H9 (cell line): ENCODE measurements at regions not wholly inside any gene's neighbourhood (a gene's known extent, or its start where the extent isn't known, plus 50 kb on each side); places are given as distances from the start of the nearest gene placed in this dataset.

Experiments
- DNase-seq: peaks from one replicate; pipeline ENCODE4 v3.0.0-alpha.2; 2017
- H2AFZ ChIP-seq: one replicate; pipeline ENCODE4 v1.6.1; 2013; ENCODE audit warnings: mild to moderate bottlenecking, low read length, control low read depth, moderate library complexity
- H2AK5ac ChIP-seq: 2 replicates; pipeline ENCODE4 v1.6.1; 2013; ENCODE audit warnings: low read length, control low read depth, mixed read lengths; ENCODE audit not compliant: insufficient read length
- H2BK120ac ChIP-seq: one replicate; pipeline ENCODE4 v1.6.1; 2013; ENCODE audit warnings: low read depth, mild to moderate bottlenecking, low read length, control low read depth, inconsistent platforms; ENCODE audit not compliant: poor library complexity, severe bottlenecking
- H2BK12ac ChIP-seq: 2 replicates; pipeline ENCODE4 v1.6.1; 2013; ENCODE audit warnings: low read length, control low read depth, mixed read lengths, low read depth; ENCODE audit not compliant: insufficient read length
- H2BK15ac ChIP-seq: 2 replicates; pipeline ENCODE4 v1.6.1; 2013; ENCODE audit warnings: low read depth, low read length, control low read depth
- H2BK20ac ChIP-seq: one replicate; pipeline ENCODE4 v1.6.1; 2013; ENCODE audit warnings: low read depth, mild to moderate bottlenecking, low read length, control low read depth, inconsistent platforms; ENCODE audit not compliant: poor library complexity, severe bottlenecking
- H2BK5ac ChIP-seq: 2 replicates; pipeline ENCODE4 v1.6.1; 2013; ENCODE audit warnings: low read length, control low read depth, mixed read lengths; ENCODE audit not compliant: insufficient read length
- H3K14ac ChIP-seq: 2 replicates; pipeline ENCODE4 v1.6.1; 2013; ENCODE audit warnings: low read length, control low read depth; ENCODE audit not compliant: insufficient read depth
- H3K18ac ChIP-seq: 2 replicates; pipeline ENCODE4 v1.6.1; 2013; ENCODE audit warnings: low read depth, mild to moderate bottlenecking, mixed read lengths, low read length, control low read depth; ENCODE audit not compliant: insufficient read length
- H3K23ac ChIP-seq: 2 replicates; pipeline ENCODE4 v1.6.1; 2013; ENCODE audit warnings: low read length, control low read depth, mixed read lengths, low read depth; ENCODE audit not compliant: insufficient read length
- H3K23me2 ChIP-seq: 2 replicates; pipeline ENCODE4 v1.6.1; 2013; ENCODE audit warnings: low read depth, mild to moderate bottlenecking, mixed read lengths, low read length, control low read depth; ENCODE audit not compliant: insufficient read length, poor library complexity, severe bottlenecking
- H3K27ac ChIP-seq: 2 replicates; pipeline ENCODE4 v1.5.1; 2013; ENCODE audit warnings: low read length, control low read depth, mixed read lengths, low read depth; ENCODE audit not compliant: insufficient read length
- H3K27me3 ChIP-seq: 2 replicates; pipeline ENCODE4 v1.6.1; 2013; ENCODE audit warnings: low read length, control low read depth, inconsistent platforms; ENCODE audit not compliant: insufficient read depth
- H3K4ac ChIP-seq: 2 replicates; pipeline ENCODE4 v1.6.1; 2013; ENCODE audit warnings: low read depth, mild to moderate bottlenecking, control low read depth, inconsistent platforms, low read length, moderate library complexity
- H3K4me1 ChIP-seq: 2 replicates; pipeline ENCODE4 v1.6.1; 2013; ENCODE audit warnings: low read length, control low read depth, inconsistent platforms; ENCODE audit not compliant: insufficient read depth
- H3K4me2 ChIP-seq: 2 replicates; pipeline ENCODE4 v1.6.1; 2013; ENCODE audit warnings: low read length, control low read depth, mixed read lengths; ENCODE audit not compliant: insufficient read length, insufficient read depth
- H3K56ac ChIP-seq: 2 replicates; pipeline ENCODE4 v1.6.1; 2013; ENCODE audit warnings: low read depth, mild to moderate bottlenecking, mixed read lengths, low read length, control low read depth; ENCODE audit not compliant: insufficient read length
- H3K79me1 ChIP-seq: 2 replicates; pipeline ENCODE4 v1.6.1; 2013; ENCODE audit warnings: low read depth, mild to moderate bottlenecking, moderate library complexity, low read length, control low read depth, inconsistent platforms; ENCODE audit not compliant: insufficient read depth, poor library complexity, severe bottlenecking
- H3K79me2 ChIP-seq: 2 replicates; pipeline ENCODE4 v1.6.1; 2013; ENCODE audit warnings: low read length, control low read depth, inconsistent platforms; ENCODE audit not compliant: insufficient read depth
- H3K9ac ChIP-seq: 2 replicates; pipeline ENCODE4 v1.6.1; 2013; ENCODE audit warnings: low read length, control low read depth, mixed read lengths; ENCODE audit not compliant: insufficient read length; ENCODE audit errors: extremely low read depth
- H3K9me3 ChIP-seq: one replicate; pipeline ENCODE4 v1.6.1; 2013; ENCODE audit warnings: low read depth, low read length, inconsistent platforms; ENCODE audit not compliant: control insufficient read depth
- H3T11ph ChIP-seq: one replicate; pipeline ENCODE4 v1.6.1; 2013; ENCODE audit warnings: mild to moderate bottlenecking, low read length, control low read depth, inconsistent platforms
- H4K20me1 ChIP-seq: one replicate; pipeline ENCODE4 v1.6.1; 2013; ENCODE audit not compliant: control insufficient read depth, insufficient read length, insufficient read depth
- H4K5ac ChIP-seq: 2 replicates; pipeline ENCODE4 v1.6.1; 2013; ENCODE audit warnings: low read depth, mild to moderate bottlenecking, mixed read lengths, low read length, control low read depth; ENCODE audit not compliant: insufficient read length
- H4K8ac ChIP-seq: replicated peaks from 2 replicates; pipeline ENCODE4 v1.6.1; 2013; ENCODE audit warnings: low read length, control low read depth, mixed read lengths, low read depth; ENCODE audit not compliant: insufficient read length
- H4K91ac ChIP-seq: 2 replicates; pipeline ENCODE4 v1.6.1; 2013; ENCODE audit warnings: low read depth, mild to moderate bottlenecking, moderate library complexity, mixed read lengths, low read length, control low read depth; ENCODE audit not compliant: insufficient read length
- H3K27ac Mint-ChIP-seq, 3 experiments: 2 replicates in 2 of 3; 3 replicates in 1 of 3; pipeline ENCODE4 v1.8.0; 2020 to 2021; ENCODE audit warnings: mixed read lengths in 3 of 3, mild to moderate bottlenecking in 1 of 3, moderate library complexity in 1 of 3
- H3K27me3 Mint-ChIP-seq: 2 replicates; pipeline ENCODE4 v1.8.0; 2021; ENCODE audit warnings: low read depth, mild to moderate bottlenecking, moderate library complexity, mixed read lengths
- H3K36me3 Mint-ChIP-seq, 3 experiments: 2 replicates in 2 of 3; 3 replicates in 1 of 3; pipeline ENCODE4 v1.8.0; 2020 to 2021; ENCODE audit warnings: low read depth in 3 of 3, mixed read lengths in 3 of 3; ENCODE audit not compliant: insufficient read depth in 1 of 3
- H3K4me1 Mint-ChIP-seq, 2 experiments: 2 replicates each; pipeline ENCODE4 v1.8.0; 2020; ENCODE audit warnings: mixed read lengths in 2 of 2
- H3K4me3 Mint-ChIP-seq, 2 experiments: 2 replicates in 1 of 2; 3 replicates in 1 of 2; pipeline ENCODE4 v1.8.0; 2020 to 2021; ENCODE audit warnings: mild to moderate bottlenecking in 2 of 2, mixed read lengths in 2 of 2, moderate library complexity in 1 of 2
- H3K9me3 Mint-ChIP-seq, 2 experiments: 2 replicates in 1 of 2; 3 replicates in 1 of 2; pipeline ENCODE4 v1.8.0; 2020; ENCODE audit warnings: mild to moderate bottlenecking in 2 of 2, mixed read lengths in 2 of 2, moderate library complexity in 1 of 2
- WGBS: extraction: QIAGEN DNeasy Blood & Tissue Kit; methylation state at CpG from one replicate; pipeline ENCODE4 v1.1.7; 2013; ENCODE audit warnings: missing lambda C conversion rate, low lambda C conversion rate, mixed read lengths; ENCODE audit not compliant: insufficient read length; ENCODE audit errors: extremely low coverage; 5-methylcytosine and 5-hydroxymethylcytosine counted together
- TF ChIP-seq, protein P1 (sequence below): fragments of 200-600 bp; sonication (generic); conservative IDR thresholded peaks from 3 replicates; pipeline ENCODE4 v1.8.0; 2021; ENCODE audit warnings: antibody characterized with exemption, mild to moderate bottlenecking

DNA sequence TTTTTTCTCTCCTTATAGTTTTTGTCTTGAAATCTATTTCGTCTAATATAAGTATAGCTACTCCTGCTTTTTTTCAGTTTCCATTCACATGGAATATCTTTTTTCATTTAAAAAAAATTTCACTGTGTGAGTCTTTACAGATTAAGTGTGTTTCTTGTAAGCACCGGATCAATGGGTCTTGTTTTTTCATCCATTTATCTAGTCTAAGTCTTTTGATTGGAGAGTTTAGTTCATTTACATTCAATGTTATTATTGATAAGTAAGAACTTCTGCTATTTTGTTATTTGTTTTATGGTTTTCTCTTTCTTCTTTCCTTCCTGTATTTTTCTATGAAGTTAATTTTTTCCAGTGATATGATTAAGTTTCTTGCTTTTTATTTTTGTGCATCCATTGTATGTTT is 216.7 kb upstream of the CNTNAP2 start:
- H3K23ac ChIP-seq, result no peak overlapping the region
- Mint-ChIP-seq H3K27me3 (no peaks in the 10 kb centered on the region), H3K4me1 (peaks cover 5% of the 10 kb centered on the region in 2 experiments), H3K36me3 (no peaks in the 10 kb centered on the region; a peak in 1 of 7 replicates), H3K4me3 (no peak overlapping the region), H3K9me3 (peaks cover 8 to 11% of the 10 kb centered on the region in 2 experiments; a peak in 3 of 5 replicates), H3K27ac (no peak overlapping the region)
- H4K5ac ChIP-seq, result no peak overlapping the region
- no peaks in the 10 kb centered on the region for H4K20me1 ChIP-seq
- H2BK120ac ChIP-seq, result no peak overlapping the region
- H3K27me3 ChIP-seq, result no peaks in the 10 kb centered on the region
- TF ChIP-seq, protein P1, sequence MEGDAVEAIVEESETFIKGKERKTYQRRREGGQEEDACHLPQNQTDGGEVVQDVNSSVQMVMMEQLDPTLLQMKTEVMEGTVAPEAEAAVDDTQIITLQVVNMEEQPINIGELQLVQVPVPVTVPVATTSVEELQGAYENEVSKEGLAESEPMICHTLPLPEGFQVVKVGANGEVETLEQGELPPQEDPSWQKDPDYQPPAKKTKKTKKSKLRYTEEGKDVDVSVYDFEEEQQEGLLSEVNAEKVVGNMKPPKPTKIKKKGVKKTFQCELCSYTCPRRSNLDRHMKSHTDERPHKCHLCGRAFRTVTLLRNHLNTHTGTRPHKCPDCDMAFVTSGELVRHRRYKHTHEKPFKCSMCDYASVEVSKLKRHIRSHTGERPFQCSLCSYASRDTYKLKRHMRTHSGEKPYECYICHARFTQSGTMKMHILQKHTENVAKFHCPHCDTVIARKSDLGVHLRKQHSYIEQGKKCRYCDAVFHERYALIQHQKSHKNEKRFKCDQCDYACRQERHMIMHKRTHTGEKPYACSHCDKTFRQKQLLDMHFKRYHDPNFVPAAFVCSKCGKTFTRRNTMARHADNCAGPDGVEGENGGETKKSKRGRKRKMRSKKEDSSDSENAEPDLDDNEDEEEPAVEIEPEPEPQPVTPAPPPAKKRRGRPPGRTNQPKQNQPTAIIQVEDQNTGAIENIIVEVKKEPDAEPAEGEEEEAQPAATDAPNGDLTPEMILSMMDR, result no peak
- no peak overlapping the region for H3K4ac ChIP-seq
- H3T11ph ChIP-seq, result no peak overlapping the region
- H2BK20ac ChIP-seq, result no peak overlapping the region
- H3K56ac ChIP-seq, result no peak overlapping the region
- no peak overlapping the region for H4K91ac ChIP-seq
- no CpG with 5 or more reads among the region's 2 CpGs for WGBS
- no peak overlapping the region for H2BK12ac ChIP-seq
- H3K14ac ChIP-seq, result no peak overlapping the region
- no peaks in the 10 kb centered on the region for H3K9me3 ChIP-seq
- no peak overlapping the region for H3K18ac ChIP-seq
- no peak overlapping the region for H2BK5ac ChIP-seq
- H2BK15ac ChIP-seq, result no peak overlapping the region
- H3K4me1 ChIP-seq, result no peaks in the 10 kb centered on the region
- no peaks in the 10 kb centered on the region for H3K79me2 ChIP-seq
- H3K9ac ChIP-seq, result no peak overlapping the region
- no peak overlapping the region for H3K4me2 ChIP-seq
- no peak overlapping the region for H4K8ac ChIP-seq
- no peaks in the 10 kb centered on the region for H3K79me1 ChIP-seq
- no peak overlapping the region for H3K27ac ChIP-seq
- no peaks in the 10 kb centered on the region for H3K23me2 ChIP-seq
- H2AFZ ChIP-seq, result no peak overlapping the region
- no peak overlapping the region for H2AK5ac ChIP-seq
- no peak for DNase-seq
